ENCODE measurements at regions not wholly inside any gene's neighbourhood (a gene's known extent, or its start where the extent isn't known, plus 50 kb on each side); places are given as distances from the start of the nearest gene placed in this dataset.
"Not testable (repeated sequence)": the region's sequence is repeated elsewhere in the genome, so short reads cannot be mapped to it uniquely, and the experiment has no call there.

DNA sequence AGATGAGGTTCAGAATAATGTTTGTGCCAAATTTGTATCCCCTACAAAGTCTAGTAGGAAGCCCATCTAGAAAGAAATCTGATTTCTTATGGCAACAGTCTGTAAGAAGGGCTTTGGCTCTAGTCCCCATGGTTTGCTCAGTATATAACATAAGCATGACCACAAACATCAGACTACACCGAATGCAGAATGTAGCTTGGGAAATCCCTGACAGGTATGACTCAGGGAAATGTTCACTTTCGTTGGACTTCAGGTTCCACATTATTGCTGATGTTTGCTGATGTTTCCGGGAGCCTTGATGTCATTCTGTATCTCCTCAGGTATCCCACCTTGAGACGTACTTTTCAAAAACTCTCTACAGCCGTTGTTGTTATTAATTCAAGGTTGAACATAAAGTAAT is 304.4 kb upstream of the TGFBR2 start:
- DNase-seq: no peak

DNA sequence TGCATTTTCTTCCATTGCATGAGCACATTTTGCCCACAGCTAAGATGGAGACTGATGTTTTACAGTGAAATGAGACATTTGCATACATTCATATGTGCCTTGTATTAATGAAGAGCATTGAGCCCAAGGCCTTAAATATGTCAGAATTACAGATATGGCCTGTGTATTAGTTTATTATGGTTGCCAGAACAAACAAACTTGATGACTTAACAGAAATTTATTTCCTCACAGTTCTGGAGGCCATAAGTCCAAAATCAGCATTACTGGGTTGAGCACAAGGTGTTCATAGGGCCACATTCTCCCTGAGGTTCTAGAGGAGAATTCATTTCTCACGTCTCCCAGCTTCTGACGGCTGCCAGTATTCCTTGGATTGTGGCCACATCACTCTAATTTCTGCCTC is 302.6 kb upstream of the TGFBR2 start:
- DNase-seq: no peak

DNA sequence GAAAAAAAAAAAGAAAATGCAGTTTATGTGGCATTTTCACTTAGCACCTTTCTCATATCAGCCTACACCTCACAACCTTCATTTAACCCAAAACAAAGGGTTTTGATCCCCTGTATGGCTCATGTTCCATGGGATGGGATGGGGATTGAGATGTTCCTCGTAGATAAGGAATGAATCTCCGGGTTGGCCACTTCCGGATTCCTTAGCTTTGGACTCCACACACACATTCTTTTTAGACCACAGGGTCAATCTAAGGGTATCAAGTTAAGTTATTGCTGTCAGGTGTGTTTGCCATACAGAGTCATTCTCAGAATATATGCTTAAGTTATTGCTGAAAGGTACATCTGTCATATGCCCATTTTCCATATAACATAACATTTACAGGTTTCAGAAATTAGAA is 301.4 kb upstream of the TGFBR2 start:
- no peak for DNase-seq

DNA sequence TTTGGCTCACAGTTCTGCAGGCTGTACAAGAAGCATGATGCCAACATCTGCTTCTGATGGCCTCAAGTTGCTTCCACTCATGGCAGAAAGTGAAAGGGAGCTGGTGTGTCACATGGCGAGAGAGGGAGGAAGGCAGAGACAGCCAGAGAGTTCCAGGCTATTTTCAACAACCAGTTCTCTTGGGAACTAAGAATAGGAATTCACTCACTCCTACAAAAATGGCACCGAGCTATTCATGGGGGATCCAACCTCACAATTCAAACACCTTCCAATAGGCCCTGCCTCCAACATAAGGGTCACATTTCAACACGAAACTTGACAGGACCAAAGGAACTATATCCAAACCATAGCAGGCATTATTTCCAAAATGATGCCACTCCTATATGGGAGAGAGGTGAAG is 299.5 kb upstream of the TGFBR2 start:
- DNase-seq: no peak

DNA sequence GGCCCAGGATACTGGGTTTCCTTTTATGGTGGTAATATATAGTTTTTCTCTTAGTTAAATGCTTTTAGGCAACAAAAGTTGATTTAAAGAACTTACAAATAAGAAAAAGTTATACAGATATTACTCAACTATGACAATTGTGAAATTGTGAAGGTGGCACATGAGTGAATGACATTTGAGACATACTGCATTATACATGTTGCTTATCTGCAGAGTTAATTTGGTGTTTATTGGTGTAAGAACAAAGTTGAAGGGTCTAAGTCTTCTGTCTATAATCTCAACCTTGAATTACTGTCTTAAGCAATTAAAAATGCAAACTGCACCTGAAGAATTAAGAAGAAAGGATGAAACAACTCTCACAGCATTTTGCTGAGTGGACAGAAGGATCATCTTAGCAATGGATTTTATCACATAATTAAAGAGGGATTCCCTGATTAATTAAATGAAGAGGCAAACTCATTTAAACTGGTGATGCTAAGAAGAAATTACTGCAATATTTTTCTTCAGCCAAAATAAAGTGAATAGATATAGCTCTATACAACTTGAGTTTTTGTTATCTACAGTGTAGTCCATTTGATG is 298.9 kb upstream of the TGFBR2 start:
- DNase-seq: no peak

DNA sequence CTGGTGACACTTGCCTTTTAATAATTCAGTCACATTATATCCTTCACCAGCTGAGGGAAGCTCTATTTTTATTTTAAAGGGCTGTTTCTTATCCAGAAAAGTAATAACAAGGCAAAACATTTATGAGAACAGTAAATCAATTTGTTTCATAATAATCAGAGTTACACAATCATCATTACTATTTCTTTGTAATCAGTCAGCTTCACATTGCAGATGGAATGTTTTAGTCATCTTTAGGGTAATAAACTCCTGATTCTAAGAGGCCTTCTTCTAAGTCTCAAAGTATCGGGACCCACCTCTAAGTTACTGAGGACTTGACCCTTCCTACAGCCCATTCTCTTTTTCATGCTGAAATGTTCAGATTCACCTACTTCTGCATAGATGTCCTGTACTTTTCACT is 298.3 kb upstream of the TGFBR2 start:
- DNase-seq: no peak

DNA sequence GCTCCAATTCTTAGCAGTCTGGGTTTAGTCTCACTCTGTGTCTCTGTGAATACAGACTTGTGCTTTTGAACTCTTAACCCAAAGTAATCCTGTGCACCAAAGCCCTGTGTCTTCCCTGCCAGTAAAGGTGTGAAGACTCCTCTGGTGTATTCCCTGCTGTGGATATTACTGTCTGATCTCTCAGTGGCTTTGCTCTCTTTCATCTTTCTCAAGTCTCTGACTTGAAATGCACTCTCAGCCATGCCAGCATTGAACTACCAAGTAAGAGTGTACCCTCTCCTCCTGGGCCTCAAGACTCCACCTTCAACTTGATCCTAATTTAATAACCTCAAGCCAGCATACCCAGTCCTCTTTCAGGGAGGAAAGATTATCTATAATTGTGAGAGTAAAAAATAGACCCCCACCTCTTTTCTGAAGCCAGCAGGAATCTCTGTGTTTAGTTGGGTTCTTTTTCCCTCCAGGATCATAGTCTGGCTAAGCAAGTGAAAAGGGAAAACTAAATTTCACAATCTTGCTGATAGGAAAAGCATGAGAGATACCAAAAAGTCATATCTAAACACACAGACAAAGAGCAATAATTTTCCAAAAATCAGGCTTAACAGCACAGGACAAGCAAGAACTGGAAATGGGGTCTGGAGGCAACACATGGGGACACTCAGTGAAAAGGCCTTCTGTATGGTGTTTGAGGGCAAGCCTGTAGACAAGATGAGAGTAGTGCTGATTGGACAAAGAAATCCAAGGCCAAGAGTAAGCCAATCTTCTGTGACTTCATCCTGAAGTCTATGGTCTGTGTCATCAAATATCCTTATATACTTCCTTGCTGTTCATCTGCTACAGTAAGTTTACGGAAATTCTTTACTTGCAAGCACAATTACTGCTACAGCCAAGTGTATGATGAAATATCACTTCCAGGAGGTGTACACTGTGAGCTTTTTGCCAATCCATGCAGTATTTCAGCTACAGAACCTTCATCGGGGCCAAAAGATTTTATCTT is 296.1 kb upstream of the TGFBR2 start:
- DNase-seq: no peak

DNA sequence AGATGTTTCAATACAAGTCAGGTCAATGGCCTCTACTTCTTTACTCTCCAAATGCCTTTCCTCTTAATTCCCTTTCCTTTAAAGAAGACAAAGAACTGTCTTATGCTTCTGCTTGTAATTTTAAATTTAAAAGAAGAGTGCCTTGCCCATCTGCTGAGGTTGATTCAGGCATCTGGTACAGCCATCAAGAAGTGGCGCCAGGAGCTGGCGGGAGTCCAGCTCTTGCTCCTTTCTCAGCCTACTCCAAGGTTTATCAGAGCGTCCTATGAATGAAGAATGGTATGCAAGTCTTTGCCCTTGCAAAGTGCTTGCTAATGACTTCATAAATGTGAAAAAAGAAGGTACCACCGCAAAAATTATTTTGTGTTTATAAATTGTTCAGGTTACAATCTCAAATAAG is 294.6 kb upstream of the TGFBR2 start:
- DNase-seq: no peak

DNA sequence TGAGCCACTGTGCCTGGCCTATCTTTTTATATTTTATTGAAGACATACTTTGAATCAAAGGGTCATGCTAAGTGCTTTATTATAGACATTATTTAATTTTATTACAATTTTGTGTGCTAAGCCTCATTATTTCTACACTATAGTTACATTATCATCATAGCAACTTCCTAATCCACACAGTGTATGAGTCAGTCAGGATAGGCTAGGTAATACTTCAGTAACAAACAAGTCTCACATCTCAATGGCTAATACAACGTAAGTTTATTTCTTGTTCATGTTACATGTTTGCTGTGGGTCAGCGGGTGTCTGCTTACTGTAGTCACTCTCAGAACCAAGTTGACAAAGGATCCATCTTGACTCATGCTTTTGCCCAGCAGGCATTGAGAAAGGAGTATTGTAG is 292.6 kb upstream of the TGFBR2 start:
- DNase-seq: no peak

DNA sequence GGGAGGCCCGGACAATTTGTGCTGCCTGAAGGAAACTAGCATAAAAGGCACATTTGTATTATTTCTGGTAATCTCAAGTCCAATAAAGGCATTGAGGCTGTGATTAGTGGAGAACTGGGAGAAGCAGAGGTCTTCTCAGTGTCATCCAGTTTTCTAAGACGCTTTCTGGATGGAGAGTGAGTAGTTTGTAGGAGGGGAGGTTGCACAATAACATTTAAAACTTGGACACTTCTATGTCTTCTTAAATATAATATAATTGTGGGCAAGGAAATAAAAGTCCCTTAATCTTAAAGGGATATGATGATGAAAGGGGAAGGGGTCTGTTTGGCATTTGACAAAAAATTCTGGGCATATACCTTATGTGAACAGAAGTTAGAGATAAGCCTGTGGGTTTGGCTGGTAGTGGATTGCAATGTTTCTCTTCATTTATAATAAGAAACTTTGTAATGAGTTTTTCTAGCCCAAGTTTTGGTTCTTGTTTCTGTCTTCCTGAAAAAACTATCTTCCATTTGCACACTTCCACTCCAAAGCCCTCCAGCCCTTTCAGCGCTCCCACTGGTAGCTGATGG is 291.6 kb upstream of the TGFBR2 start:
- DNase-seq: no peak

DNA sequence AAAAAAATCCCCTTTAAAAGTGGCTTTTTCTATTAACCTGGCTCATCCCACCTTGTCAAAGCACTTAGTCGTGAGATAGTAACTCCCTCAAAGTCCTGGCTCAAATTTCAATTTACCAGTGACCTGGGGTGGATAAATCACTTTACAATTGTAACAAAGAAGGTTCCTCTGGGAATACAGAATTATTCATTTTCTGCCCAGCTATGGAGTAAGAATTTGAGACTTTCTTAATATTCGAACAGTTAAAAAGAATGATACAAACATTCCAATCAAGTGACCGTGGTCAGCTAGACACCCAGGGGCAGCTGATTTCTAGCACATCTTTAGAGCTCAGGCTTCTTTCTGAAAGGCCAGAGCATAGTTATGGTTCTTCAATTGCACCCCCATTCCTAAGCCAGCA is 291.0 kb upstream of the TGFBR2 start:
- DNase-seq: no peak

DNA sequence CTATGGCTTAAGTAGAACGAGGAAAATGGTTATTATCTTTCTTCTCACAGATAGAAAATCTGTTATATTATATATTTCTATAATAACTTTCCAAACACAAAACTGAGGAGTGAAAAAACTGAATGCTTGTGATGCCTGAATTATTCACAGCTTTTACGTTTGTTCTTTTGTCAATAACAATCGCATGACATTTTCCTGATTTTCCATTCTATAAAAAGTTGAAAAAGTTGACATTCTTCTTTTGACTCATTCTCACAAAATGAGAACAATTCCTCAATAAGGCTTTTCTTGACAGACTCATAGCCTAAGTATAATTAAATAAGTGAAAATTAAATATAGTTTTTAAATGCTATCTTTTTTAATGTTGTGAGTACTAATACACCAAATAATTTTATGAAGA is 288.8 kb upstream of the TGFBR2 start:
- DNase-seq: no peak

DNA sequence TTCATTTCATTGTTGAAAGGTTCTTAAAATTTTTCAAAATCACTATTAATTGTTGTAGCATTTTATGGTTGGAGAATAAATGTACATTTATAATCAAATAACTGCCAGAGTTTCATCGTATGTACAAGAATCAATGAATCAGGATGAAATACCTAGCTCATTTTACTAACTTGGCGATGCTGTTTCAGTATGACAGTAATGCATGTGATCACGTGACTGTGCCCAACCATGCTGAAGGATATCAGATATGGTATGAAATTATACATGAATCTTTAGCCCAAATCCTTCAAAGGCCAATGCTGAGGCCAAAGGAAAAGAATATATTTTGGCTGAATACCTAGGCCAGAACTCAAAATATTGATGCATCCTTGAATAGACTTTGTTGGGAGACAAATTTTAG is 288.3 kb upstream of the TGFBR2 start:
- DNase-seq: no peak

DNA sequence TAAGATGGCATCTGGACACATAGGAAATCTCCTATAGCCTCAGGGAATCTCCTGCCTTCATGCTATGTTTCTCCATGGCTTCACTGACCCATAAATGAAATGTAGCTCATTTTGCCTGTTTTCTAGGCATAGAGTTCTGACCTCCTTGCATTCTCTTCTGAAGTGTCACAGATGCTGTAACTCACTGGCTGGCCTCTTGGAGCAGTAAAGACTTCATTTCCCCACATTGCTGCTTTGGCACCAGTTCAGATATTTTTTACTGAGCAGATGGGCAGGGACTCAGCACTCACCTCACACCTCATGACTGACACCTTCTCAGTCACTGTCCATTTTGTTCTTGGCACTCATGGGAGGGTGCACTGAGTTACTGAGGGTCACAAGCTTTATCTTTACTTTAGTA is 286.7 kb upstream of the TGFBR2 start:
- DNase-seq: no peak

DNA sequence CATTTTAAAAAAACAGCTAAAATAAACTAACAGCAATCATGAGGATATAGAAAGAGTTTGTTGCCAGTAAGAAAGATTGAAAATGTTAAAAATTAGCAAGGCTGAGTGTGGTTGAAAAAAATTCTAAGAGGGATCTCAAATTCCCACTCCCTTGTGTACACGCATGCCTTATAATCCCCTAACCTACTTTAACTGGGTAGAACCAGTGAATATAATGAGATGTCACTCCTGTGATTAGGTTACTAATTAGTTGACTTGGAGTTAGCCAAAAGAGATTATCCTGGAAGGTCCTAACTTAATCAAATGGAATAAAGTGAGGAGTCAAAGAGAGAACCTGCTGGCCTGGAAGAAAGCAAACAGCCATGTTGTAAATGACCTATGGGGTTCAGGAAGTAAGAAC is 286.0 kb upstream of the TGFBR2 start:
- no peak for DNase-seq

DNA sequence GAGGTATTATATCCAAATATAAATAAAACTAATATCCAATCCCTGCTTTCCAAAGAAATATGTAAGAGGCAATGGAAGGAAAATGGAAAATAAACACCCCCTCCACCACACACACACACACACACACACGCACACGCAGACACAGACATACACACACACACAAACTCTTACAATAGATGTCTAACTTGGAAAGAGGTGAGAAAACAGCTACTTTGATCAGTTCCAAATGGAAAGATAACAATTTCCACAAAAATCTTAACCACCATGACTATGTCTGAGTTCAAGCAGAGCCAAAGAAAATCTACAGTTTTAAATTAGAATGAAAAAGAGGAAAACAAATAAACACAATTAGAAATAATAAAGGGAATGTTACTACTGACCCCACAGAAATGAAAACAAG is 285.3 kb upstream of the TGFBR2 start:
- DNase-seq: no peak

DNA sequence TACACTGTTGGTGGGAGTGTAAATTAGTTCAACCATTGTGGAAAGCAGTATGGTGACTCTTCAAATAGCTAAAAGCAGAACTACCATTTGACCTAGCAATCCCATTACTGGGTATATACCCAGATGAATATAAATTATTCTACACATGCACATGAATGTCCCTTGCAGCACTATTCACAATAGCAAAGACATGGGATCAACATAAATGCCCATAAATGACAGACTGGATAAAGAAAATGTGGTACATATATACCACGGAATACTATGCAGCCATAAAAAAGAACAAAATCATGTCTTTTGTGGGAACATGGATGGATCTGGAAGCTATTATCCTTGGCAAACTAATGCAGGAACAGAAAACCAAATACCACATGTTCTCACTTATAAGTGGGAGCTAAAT is 282.8 kb upstream of the TGFBR2 start:
- not testable (repeated sequence) for DNase-seq

DNA sequence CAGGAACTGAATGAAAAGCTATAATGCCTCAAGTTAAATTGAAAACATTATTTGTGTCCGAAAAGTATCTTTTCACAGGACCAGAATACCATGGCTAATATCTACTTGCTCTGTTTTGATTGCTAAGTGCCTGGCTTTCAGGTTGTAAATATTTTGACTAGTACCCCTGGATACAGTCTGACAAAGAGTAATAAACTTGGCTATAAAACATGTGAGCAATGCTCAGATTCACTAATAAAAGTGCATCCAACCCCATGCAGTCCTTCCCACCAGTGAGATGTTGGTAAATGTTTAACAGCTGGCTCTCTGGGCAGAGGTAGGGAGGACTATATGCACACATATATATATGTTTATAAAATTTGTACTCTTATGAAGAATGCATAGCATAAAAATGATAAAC is 281.8 kb upstream of the TGFBR2 start:
- no peak for DNase-seq

DNA sequence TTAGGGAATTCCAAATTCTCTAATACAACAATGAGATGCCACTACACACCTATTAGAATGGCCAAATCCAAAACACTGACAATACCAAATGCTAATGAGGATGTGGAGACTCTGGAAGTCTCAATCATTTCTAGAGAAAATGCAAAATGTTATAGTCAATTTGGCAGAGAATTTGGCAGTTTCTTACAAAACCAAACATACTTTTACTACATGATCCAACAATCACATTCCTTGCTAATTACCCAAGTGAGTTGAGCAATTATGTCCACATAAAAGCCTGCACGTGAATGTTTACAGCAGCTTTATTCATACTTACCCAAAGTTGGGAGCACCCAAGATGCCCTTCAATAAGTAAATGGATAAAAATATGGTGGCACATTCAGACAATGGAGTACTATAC is 278.4 kb upstream of the TGFBR2 start:
- DNase-seq: not testable (repeated sequence)

DNA sequence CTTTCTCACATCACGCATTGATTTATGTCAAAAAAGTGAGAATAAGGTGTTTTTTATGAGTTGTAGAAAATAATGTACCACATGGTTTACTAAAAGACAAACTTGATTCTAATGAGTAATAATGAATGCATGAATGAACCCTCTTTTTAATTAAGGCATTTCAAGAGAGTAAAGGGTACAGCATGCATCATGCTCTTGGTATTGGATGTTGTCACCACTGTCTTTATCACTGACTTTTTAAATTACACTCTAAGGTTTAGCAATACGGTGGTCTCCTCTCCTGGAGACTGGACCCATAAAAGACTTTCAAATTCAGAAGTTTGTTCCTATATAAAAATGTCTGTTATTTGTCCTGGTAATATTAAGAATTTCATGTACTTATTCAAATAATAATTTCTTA is 277.5 kb upstream of the TGFBR2 start:
- DNase-seq: not testable (repeated sequence)

DNA sequence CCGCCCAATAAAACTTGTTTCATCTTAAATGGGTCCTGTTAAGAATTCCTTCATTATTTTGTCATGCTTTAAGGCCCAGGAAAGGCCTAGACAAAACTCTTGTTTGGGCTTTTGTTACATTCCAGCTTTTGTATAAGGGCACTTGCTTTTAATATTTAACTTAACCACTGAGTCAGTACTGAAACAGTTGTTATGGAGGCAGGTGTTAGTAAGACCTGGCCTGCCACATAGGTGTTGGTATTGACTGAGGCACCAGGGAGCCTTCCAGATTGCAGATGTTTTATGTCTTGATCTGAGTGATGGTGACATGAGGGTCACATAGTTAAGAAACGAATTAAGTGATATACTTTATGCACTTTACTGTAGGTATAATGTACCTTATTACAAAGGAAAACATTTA is 274.9 kb upstream of the TGFBR2 start:
- no peak for DNase-seq

DNA sequence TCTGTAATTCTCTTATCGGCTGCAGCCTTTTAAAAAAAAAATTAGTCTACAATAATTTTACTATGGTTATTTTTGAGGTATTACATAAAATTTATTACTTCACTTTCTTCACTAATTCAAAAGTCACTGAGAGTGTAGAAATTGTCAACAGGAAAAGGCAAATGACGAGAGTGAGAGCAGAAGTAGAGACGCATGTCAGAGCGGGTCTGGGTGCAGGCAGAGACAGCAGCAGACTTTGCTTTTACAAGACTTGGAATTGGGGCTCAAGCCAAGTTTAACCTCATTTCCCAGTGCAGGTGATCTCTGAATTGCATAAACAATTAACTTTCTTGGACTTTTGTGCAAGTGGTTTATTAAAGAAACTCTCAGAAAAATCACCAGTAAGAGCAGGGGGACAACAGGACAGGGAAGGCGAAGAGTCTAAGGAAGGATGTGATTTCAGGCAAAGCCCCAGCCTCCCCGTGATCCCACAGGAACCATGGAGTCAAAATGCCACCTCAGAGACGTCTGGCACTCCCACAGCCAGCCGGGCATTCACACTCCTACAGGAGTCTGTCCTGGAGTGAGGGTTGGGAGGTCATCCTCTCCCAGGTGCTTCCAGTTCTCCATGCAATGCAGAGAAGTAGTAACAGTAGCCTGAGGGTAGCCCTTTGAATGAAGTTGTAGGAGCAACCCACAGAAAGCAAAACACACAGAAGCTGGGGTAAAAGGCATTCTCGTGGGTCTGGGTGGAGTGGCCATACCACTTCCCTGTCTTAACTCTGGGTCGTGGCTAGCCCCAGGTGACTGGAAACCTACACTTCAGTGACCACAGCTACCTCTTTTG is 274.0 kb upstream of the TGFBR2 start:
- no peak for DNase-seq

DNA sequence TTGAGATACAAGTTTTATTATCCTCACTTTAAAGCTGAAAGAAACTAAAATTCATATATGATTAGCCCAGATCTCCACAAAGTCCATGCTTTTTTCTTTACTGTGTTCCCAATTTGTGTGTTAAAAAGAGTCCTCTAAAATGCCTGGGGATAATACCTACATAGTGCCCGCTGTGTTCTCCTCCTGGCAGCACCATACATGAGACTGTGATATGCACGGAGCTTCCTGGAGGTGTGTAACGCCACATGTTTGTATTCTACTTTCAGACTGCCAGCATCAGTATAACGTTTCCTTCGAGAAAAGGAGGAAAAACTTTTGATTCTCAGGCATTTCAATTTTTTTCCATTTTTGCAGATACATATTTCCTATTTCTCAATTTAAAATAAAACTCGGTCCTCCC is 273.3 kb upstream of the TGFBR2 start:
- no peak for DNase-seq

Data from occipital lobe (tissue), 1 donor.